H9 (cell line): ENCODE measurements at regions not wholly inside any gene's neighbourhood (a gene's known extent, or its start where the extent isn't known, plus 50 kb on each side); places are given as distances from the start of the nearest gene placed in this dataset.

Experiments used
- DNase-seq: peaks from one replicate; pipeline ENCODE4 v3.0.0-alpha.2; 2017
- H2AFZ ChIP-seq: one replicate; pipeline ENCODE4 v1.6.1; 2013; ENCODE audit warnings: mild to moderate bottlenecking, low read length, control low read depth, moderate library complexity
- H2AK5ac ChIP-seq: 2 replicates; pipeline ENCODE4 v1.6.1; 2013; ENCODE audit warnings: low read length, control low read depth, mixed read lengths; ENCODE audit not compliant: insufficient read length
- H2BK120ac ChIP-seq: one replicate; pipeline ENCODE4 v1.6.1; 2013; ENCODE audit warnings: low read depth, mild to moderate bottlenecking, low read length, control low read depth, inconsistent platforms; ENCODE audit not compliant: poor library complexity, severe bottlenecking
- H2BK12ac ChIP-seq: 2 replicates; pipeline ENCODE4 v1.6.1; 2013; ENCODE audit warnings: low read length, control low read depth, mixed read lengths, low read depth; ENCODE audit not compliant: insufficient read length
- H2BK15ac ChIP-seq: 2 replicates; pipeline ENCODE4 v1.6.1; 2013; ENCODE audit warnings: low read depth, low read length, control low read depth
- H2BK20ac ChIP-seq: one replicate; pipeline ENCODE4 v1.6.1; 2013; ENCODE audit warnings: low read depth, mild to moderate bottlenecking, low read length, control low read depth, inconsistent platforms; ENCODE audit not compliant: poor library complexity, severe bottlenecking
- H2BK5ac ChIP-seq: 2 replicates; pipeline ENCODE4 v1.6.1; 2013; ENCODE audit warnings: low read length, control low read depth, mixed read lengths; ENCODE audit not compliant: insufficient read length
- H3K14ac ChIP-seq: 2 replicates; pipeline ENCODE4 v1.6.1; 2013; ENCODE audit warnings: low read length, control low read depth; ENCODE audit not compliant: insufficient read depth
- H3K18ac ChIP-seq: 2 replicates; pipeline ENCODE4 v1.6.1; 2013; ENCODE audit warnings: low read depth, mild to moderate bottlenecking, mixed read lengths, low read length, control low read depth; ENCODE audit not compliant: insufficient read length
- H3K23ac ChIP-seq: 2 replicates; pipeline ENCODE4 v1.6.1; 2013; ENCODE audit warnings: low read length, control low read depth, mixed read lengths, low read depth; ENCODE audit not compliant: insufficient read length
- H3K23me2 ChIP-seq: 2 replicates; pipeline ENCODE4 v1.6.1; 2013; ENCODE audit warnings: low read depth, mild to moderate bottlenecking, mixed read lengths, low read length, control low read depth; ENCODE audit not compliant: insufficient read length, poor library complexity, severe bottlenecking
- H3K27ac ChIP-seq: 2 replicates; pipeline ENCODE4 v1.5.1; 2013; ENCODE audit warnings: low read length, control low read depth, mixed read lengths, low read depth; ENCODE audit not compliant: insufficient read length
- H3K27me3 ChIP-seq: 2 replicates; pipeline ENCODE4 v1.6.1; 2013; ENCODE audit warnings: low read length, control low read depth, inconsistent platforms; ENCODE audit not compliant: insufficient read depth
- H3K4ac ChIP-seq: 2 replicates; pipeline ENCODE4 v1.6.1; 2013; ENCODE audit warnings: low read depth, mild to moderate bottlenecking, control low read depth, inconsistent platforms, low read length, moderate library complexity
- H3K4me1 ChIP-seq: 2 replicates; pipeline ENCODE4 v1.6.1; 2013; ENCODE audit warnings: low read length, control low read depth, inconsistent platforms; ENCODE audit not compliant: insufficient read depth
- H3K4me2 ChIP-seq: 2 replicates; pipeline ENCODE4 v1.6.1; 2013; ENCODE audit warnings: low read length, control low read depth, mixed read lengths; ENCODE audit not compliant: insufficient read length, insufficient read depth
- H3K56ac ChIP-seq: 2 replicates; pipeline ENCODE4 v1.6.1; 2013; ENCODE audit warnings: low read depth, mild to moderate bottlenecking, mixed read lengths, low read length, control low read depth; ENCODE audit not compliant: insufficient read length
- H3K79me1 ChIP-seq: 2 replicates; pipeline ENCODE4 v1.6.1; 2013; ENCODE audit warnings: low read depth, mild to moderate bottlenecking, moderate library complexity, low read length, control low read depth, inconsistent platforms; ENCODE audit not compliant: insufficient read depth, poor library complexity, severe bottlenecking
- H3K79me2 ChIP-seq: 2 replicates; pipeline ENCODE4 v1.6.1; 2013; ENCODE audit warnings: low read length, control low read depth, inconsistent platforms; ENCODE audit not compliant: insufficient read depth
- H3K9ac ChIP-seq: 2 replicates; pipeline ENCODE4 v1.6.1; 2013; ENCODE audit warnings: low read length, control low read depth, mixed read lengths; ENCODE audit not compliant: insufficient read length; ENCODE audit errors: extremely low read depth
- H3K9me3 ChIP-seq: one replicate; pipeline ENCODE4 v1.6.1; 2013; ENCODE audit warnings: low read depth, low read length, inconsistent platforms; ENCODE audit not compliant: control insufficient read depth
- H3T11ph ChIP-seq: one replicate; pipeline ENCODE4 v1.6.1; 2013; ENCODE audit warnings: mild to moderate bottlenecking, low read length, control low read depth, inconsistent platforms
- H4K20me1 ChIP-seq: one replicate; pipeline ENCODE4 v1.6.1; 2013; ENCODE audit not compliant: control insufficient read depth, insufficient read length, insufficient read depth
- H4K5ac ChIP-seq: 2 replicates; pipeline ENCODE4 v1.6.1; 2013; ENCODE audit warnings: low read depth, mild to moderate bottlenecking, mixed read lengths, low read length, control low read depth; ENCODE audit not compliant: insufficient read length
- H4K8ac ChIP-seq: replicated peaks from 2 replicates; pipeline ENCODE4 v1.6.1; 2013; ENCODE audit warnings: low read length, control low read depth, mixed read lengths, low read depth; ENCODE audit not compliant: insufficient read length
- H4K91ac ChIP-seq: 2 replicates; pipeline ENCODE4 v1.6.1; 2013; ENCODE audit warnings: low read depth, mild to moderate bottlenecking, moderate library complexity, mixed read lengths, low read length, control low read depth; ENCODE audit not compliant: insufficient read length
- H3K27ac Mint-ChIP-seq, 3 experiments: 2 replicates in 2 of 3; 3 replicates in 1 of 3; pipeline ENCODE4 v1.8.0; 2020 to 2021; ENCODE audit warnings: mixed read lengths in 3 of 3, mild to moderate bottlenecking in 1 of 3, moderate library complexity in 1 of 3
- H3K27me3 Mint-ChIP-seq: 2 replicates; pipeline ENCODE4 v1.8.0; 2021; ENCODE audit warnings: low read depth, mild to moderate bottlenecking, moderate library complexity, mixed read lengths
- H3K36me3 Mint-ChIP-seq, 3 experiments: 2 replicates in 2 of 3; 3 replicates in 1 of 3; pipeline ENCODE4 v1.8.0; 2020 to 2021; ENCODE audit warnings: low read depth in 3 of 3, mixed read lengths in 3 of 3; ENCODE audit not compliant: insufficient read depth in 1 of 3
- H3K4me1 Mint-ChIP-seq, 2 experiments: 2 replicates each; pipeline ENCODE4 v1.8.0; 2020; ENCODE audit warnings: mixed read lengths in 2 of 2
- H3K4me3 Mint-ChIP-seq, 2 experiments: 2 replicates in 1 of 2; 3 replicates in 1 of 2; pipeline ENCODE4 v1.8.0; 2020 to 2021; ENCODE audit warnings: mild to moderate bottlenecking in 2 of 2, mixed read lengths in 2 of 2, moderate library complexity in 1 of 2
- H3K9me3 Mint-ChIP-seq, 2 experiments: 2 replicates in 1 of 2; 3 replicates in 1 of 2; pipeline ENCODE4 v1.8.0; 2020; ENCODE audit warnings: mild to moderate bottlenecking in 2 of 2, mixed read lengths in 2 of 2, moderate library complexity in 1 of 2
- CTCF ChIP-seq: fragments of 200-600 bp; sonication (generic); conservative IDR thresholded peaks from 3 replicates; pipeline ENCODE4 v1.8.0; 2021; ENCODE audit warnings: antibody characterized with exemption, mild to moderate bottlenecking
- WGBS: extraction: QIAGEN DNeasy Blood & Tissue Kit; methylation state at CpG from one replicate; pipeline ENCODE4 v1.1.7; 2013; ENCODE audit warnings: missing lambda C conversion rate, low lambda C conversion rate, mixed read lengths; ENCODE audit not compliant: insufficient read length; ENCODE audit errors: extremely low coverage; 5-methylcytosine and 5-hydroxymethylcytosine counted together

DNA sequence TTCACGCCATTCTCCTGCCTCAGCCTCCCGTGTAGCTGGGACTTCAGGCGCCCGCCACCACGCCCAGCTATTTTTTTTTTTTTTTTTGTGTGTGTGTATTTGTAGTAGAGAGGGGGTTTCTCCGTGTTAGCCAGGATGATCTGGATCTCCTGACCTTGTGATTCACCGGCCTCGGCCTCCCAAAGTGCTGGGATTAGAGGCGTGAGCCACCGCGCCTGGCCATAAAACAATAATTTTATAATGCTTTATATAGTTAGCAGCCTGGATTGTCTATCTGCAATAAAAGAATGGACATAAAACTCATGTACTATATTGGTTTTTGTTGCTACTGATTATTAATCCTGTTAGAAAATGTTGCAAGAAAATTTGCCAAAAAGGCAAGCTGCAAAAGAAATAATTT is 195.9 kb upstream of the BANK1 start:
- WGBS = no CpG with 5 or more reads among the region's 11 CpGs
- Histone ChIP-seq H4K5ac (no peak overlapping the region), H3K4me2 (no peak overlapping the region), H3K14ac (no peak overlapping the region), H3K9ac (no peak overlapping the region), H3K23ac (no peak overlapping the region), H2BK12ac (no peak overlapping the region), H2AFZ (no peak overlapping the region), H3K79me1 (no peaks in the 10 kb centered on the region), H3K27ac (no peak overlapping the region), H2BK120ac (no peak overlapping the region), H4K8ac (no peak overlapping the region), H3T11ph (no peak overlapping the region), H2BK20ac (no peak overlapping the region), H2BK15ac (no peak overlapping the region), H2BK5ac (no peak overlapping the region), H3K4me1 (no peaks in the 10 kb centered on the region), H4K91ac (no peak overlapping the region), H2AK5ac (no peak overlapping the region), H3K9me3 (no peaks in the 10 kb centered on the region), H3K23me2 (no peaks in the 10 kb centered on the region), H3K4ac (no peak overlapping the region), H4K20me1 (no peaks in the 10 kb centered on the region), H3K18ac (no peak overlapping the region), H3K79me2 (no peaks in the 10 kb centered on the region), H3K27me3 (no peaks in the 10 kb centered on the region), H3K56ac (no peak overlapping the region)
- no peak overlapping the region for H3K27ac Mint-ChIP-seq
- H3K4me1 Mint-ChIP-seq = peaks cover 0 to 3% of the 10 kb centered on the region in 2 experiments; a peak in 1 of 4 replicates
- H3K4me3 Mint-ChIP-seq = no peak overlapping the region
- TF ChIP-seq CTCF = no peak
- H3K9me3 Mint-ChIP-seq = peaks cover 0 to 3% of the 10 kb centered on the region in 2 experiments; a peak in 1 of 5 replicates
- DNase-seq = no peak
- no peaks in the 10 kb centered on the region for H3K36me3 Mint-ChIP-seq
- no peaks in the 10 kb centered on the region for H3K27me3 Mint-ChIP-seq
